NB4 (cell line): ENCODE measurements at regions not wholly inside any gene's neighbourhood (a gene's known extent, or its start where the extent isn't known, plus 50 kb on each side); places are given as distances from the start of the nearest gene placed in this dataset.

Experiments used
- MAX ChIP-seq: IDR thresholded peaks from 2 replicates; pipeline ENCODE4 v1.6.1; 2011; ENCODE audit warnings: low read depth, low read length
- MYC ChIP-seq: IDR thresholded peaks from 2 replicates; pipeline ENCODE4 v1.6.1; 2011; ENCODE audit warnings: low read depth, low read length
- POLR2A ChIP-seq: IDR thresholded peaks from 2 replicates; pipeline ENCODE4 v1.6.1; 2011; ENCODE audit warnings: mild to moderate bottlenecking; ENCODE audit not compliant: insufficient read length; ENCODE audit errors: extremely low read depth
- TF ChIP-seq, protein P1 (sequence below): IDR thresholded peaks from one replicate; pipeline ENCODE4 v1.5.1; 2012; ENCODE audit warnings: low read depth, low read length

- TF ChIP-seq, protein P1, sequence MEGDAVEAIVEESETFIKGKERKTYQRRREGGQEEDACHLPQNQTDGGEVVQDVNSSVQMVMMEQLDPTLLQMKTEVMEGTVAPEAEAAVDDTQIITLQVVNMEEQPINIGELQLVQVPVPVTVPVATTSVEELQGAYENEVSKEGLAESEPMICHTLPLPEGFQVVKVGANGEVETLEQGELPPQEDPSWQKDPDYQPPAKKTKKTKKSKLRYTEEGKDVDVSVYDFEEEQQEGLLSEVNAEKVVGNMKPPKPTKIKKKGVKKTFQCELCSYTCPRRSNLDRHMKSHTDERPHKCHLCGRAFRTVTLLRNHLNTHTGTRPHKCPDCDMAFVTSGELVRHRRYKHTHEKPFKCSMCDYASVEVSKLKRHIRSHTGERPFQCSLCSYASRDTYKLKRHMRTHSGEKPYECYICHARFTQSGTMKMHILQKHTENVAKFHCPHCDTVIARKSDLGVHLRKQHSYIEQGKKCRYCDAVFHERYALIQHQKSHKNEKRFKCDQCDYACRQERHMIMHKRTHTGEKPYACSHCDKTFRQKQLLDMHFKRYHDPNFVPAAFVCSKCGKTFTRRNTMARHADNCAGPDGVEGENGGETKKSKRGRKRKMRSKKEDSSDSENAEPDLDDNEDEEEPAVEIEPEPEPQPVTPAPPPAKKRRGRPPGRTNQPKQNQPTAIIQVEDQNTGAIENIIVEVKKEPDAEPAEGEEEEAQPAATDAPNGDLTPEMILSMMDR = no peak
- no peak for TF ChIP-seq POLR2A
- TF ChIP-seq MYC = no peak
- no peak for TF ChIP-seq MAX
Measured at GRCh38 chr16:52914428-52914827, 138.3 kb downstream of the CHD9NB start.
